ENCODE measurements at regions not wholly inside any gene's neighbourhood (a gene's known extent, or its start where the extent isn't known, plus 50 kb on each side); places are given as distances from the start of the nearest gene placed in this dataset.

DNA sequence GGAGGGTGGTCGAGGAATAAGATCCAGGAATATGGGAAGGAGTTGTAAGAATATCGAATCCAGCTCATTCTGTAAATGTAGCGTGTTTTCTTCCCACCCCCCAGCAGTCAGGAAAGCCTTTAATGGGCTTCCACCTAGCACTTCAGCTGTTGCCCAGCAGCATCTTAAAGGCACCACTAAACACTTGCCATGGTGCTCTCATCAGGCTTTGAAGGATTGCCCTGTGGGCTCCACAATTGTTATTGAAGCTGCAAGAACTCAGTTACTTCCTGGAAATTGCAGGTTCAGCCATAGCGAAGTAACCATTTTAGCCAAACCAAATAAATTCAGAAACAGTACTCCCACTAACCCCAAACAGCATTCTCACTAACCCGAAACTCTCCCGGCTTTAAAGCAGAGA, 511.2 kb downstream of the PLPP3 start:
- peaks cover 0 to 3% (median 0%) of the 10 kb centered on the region in 4 donors for H3K4me1 ChIP-seq
- no peaks in the 10 kb centered on the region for H3K27me3 ChIP-seq
- no peak for TF ChIP-seq POLR2A (IDR thresholded peaks at IDR 0.05)
- TF ChIP-seq POLR2AphosphoS5 (IDR thresholded peaks at IDR 0.05), result no peak
- TF ChIP-seq, protein P1, sequence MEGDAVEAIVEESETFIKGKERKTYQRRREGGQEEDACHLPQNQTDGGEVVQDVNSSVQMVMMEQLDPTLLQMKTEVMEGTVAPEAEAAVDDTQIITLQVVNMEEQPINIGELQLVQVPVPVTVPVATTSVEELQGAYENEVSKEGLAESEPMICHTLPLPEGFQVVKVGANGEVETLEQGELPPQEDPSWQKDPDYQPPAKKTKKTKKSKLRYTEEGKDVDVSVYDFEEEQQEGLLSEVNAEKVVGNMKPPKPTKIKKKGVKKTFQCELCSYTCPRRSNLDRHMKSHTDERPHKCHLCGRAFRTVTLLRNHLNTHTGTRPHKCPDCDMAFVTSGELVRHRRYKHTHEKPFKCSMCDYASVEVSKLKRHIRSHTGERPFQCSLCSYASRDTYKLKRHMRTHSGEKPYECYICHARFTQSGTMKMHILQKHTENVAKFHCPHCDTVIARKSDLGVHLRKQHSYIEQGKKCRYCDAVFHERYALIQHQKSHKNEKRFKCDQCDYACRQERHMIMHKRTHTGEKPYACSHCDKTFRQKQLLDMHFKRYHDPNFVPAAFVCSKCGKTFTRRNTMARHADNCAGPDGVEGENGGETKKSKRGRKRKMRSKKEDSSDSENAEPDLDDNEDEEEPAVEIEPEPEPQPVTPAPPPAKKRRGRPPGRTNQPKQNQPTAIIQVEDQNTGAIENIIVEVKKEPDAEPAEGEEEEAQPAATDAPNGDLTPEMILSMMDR (IDR thresholded peaks at IDR 0.05), result no peak
- TF ChIP-seq EP300 (IDR thresholded peaks at IDR 0.05; ENCODE audit: low read depth), result no peak
- in situ Hi-C loops (cut with MboI; ENCODE audit: low pct_ligation_motif_present in 1 of 4, low pct_unique_long_range_greater_than_20kb in 1 of 4, low sequenced_read_pairs in 3 of 4) (loop anchor here in 1 of 4 donors (25.0 kb wide), 1 partner anchor 519 kb away; the partner anchor contains the start of gene PLPP3), intact Hi-C loops (cut with DNase I; ENCODE audit: low total_unique reads) (no loop called here)
- WGBS, 2 donors (ENCODE audit: low coverage in 1 of 2), result 84 to 89% methylated on average over 6 of the region's 6 CpGs
- no peak overlapping the region for H3K4me3 ChIP-seq
- no peaks in the 10 kb centered on the region for H3K36me3 ChIP-seq
- H3K27ac ChIP-seq, result no peak overlapping the region
- no peaks in the 10 kb centered on the region for H3K9me3 ChIP-seq
- DNase-seq, result no peak

DNA sequence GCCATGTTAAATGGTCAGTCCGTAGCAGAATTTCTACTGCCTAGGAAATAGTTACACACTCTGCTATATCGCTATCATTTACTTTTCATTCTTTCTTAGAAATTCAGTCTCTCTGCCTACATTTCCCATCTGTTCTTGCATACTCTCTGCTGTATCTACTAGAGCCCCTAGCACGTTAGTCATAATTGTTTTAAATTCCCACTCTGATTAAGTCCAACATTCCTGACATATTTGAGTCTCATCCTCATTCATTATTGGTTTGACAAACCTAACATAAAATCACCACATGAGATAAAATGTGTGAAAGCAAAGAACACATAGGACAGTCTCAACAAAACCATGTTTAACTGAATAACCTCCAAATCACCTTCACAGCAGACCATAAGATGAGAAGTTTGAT, 513.6 kb downstream of the PLPP3 start:
- Histone ChIP-seq H3K4me3 (no peak overlapping the region), H3K4me1 (no peaks in the 10 kb centered on the region), H3K9me3 (no peaks in the 10 kb centered on the region), H3K27me3 (no peaks in the 10 kb centered on the region), H3K27ac (no peak overlapping the region), H3K36me3 (no peaks in the 10 kb centered on the region)
- DNase-seq, result no peak
- in situ Hi-C loops (cut with MboI; ENCODE audit: low pct_ligation_motif_present in 1 of 4, low pct_unique_long_range_greater_than_20kb in 1 of 4, low sequenced_read_pairs in 3 of 4), result loop anchor here in 1 of 4 donors (25.0 kb wide), 1 partner anchor 522 kb away; the partner anchor contains the start of gene PLPP3
- TF ChIP-seq POLR2AphosphoS5 (IDR thresholded peaks at IDR 0.05), result no peak
- TF ChIP-seq EP300 (IDR thresholded peaks at IDR 0.05; ENCODE audit: low read depth), result no peak
- no peak for TF ChIP-seq POLR2A (IDR thresholded peaks at IDR 0.05)
- TF ChIP-seq, protein P1 (IDR thresholded peaks at IDR 0.05), result no peak
- 58 to 64% methylated on average over 2 to 3 of the region's 3 CpGs for WGBS, 2 donors (ENCODE audit: low coverage in 1 of 2)
- intact Hi-C loops (cut with DNase I; ENCODE audit: low total_unique reads), result loop anchor here (1.0 kb wide), 1 partner anchor 36 kb away; no protein-coding TSS in a partner anchor

DNA sequence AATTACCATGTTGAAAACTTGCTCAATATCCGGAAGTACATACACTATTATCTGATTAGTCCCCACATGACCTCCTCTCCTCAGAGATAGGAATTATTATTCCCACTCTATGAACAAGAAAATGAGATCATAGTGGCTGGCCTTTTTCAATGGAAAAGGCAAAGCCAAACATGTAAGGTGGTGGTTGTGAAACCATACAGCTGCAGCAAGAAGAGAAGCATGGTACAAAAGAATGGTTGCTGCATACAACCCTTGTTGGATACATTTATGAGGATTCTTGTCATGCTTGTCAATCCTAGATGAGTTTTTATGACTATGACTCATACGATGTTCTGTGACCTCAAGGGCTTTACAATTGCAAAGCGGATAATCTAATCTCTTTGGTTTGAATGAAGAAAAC, 514.7 kb downstream of the PLPP3 start:
- no peak for DNase-seq
- in situ Hi-C loops (cut with MboI; ENCODE audit: low pct_ligation_motif_present in 1 of 4, low pct_unique_long_range_greater_than_20kb in 1 of 4, low sequenced_read_pairs in 3 of 4), result loop anchor here in 1 of 4 donors (25.0 kb wide), 1 partner anchor 523 kb away; the partner anchor contains the start of gene PLPP3
- no peak overlapping the region for H3K27ac ChIP-seq
- H3K36me3 ChIP-seq, result no peaks in the 10 kb centered on the region
- H3K4me1 ChIP-seq, result no peaks in the 10 kb centered on the region
- no peak for TF ChIP-seq EP300 (IDR thresholded peaks at IDR 0.05; ENCODE audit: low read depth)
- no peak for TF ChIP-seq POLR2A (IDR thresholded peaks at IDR 0.05)
- TF ChIP-seq, protein P1 (IDR thresholded peaks at IDR 0.05), result no peak
- no peak for TF ChIP-seq POLR2AphosphoS5 (IDR thresholded peaks at IDR 0.05)
- no peak overlapping the region for H3K4me3 ChIP-seq
- 57 to 70% methylated on average over 2 to 3 of the region's 3 CpGs for WGBS, 2 donors (ENCODE audit: low coverage in 1 of 2)
- no peaks in the 10 kb centered on the region for H3K9me3 ChIP-seq
- H3K27me3 ChIP-seq, result no peaks in the 10 kb centered on the region
- intact Hi-C loops (cut with DNase I; ENCODE audit: low total_unique reads), result no loop called here

DNA sequence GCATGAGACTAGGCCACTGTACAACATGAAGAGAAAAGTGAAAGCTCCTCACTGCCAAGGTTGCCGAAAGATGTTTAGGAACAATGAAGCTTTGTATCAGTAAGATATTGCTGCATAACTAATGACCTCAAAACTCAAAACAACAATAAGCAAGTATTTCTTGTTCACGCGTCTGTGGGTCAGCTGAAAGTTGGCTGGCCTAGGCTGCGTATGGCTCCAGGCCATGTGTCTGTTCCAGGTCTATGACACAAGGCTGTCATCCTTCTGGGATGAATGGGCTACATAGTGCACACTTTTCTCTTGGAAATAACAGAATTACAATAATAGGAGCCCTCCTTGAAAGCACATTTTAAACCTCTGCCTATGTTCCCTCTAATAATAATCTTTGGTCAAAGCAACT, 515.9 kb downstream of the PLPP3 start:
- intact Hi-C loops (cut with DNase I; ENCODE audit: low total_unique reads) (no loop called here), in situ Hi-C loops (cut with MboI; ENCODE audit: low pct_ligation_motif_present in 1 of 4, low pct_unique_long_range_greater_than_20kb in 1 of 4, low sequenced_read_pairs in 3 of 4) (loop anchor here in 1 of 4 donors (25.0 kb wide), 1 partner anchor 524 kb away; the partner anchor contains the start of gene PLPP3)
- H3K36me3 ChIP-seq, result no peaks in the 10 kb centered on the region
- no peak overlapping the region for H3K27ac ChIP-seq
- 88% methylated on average over 4 of the region's 4 CpGs; no CpG with 5 or more reads in 1 of the 2 donors for WGBS, 2 donors (ENCODE audit: low coverage in 1 of 2)
- DNase-seq, result no peak
- TF ChIP-seq EP300 (IDR thresholded peaks at IDR 0.05; ENCODE audit: low read depth) (no peak), POLR2AphosphoS5 (IDR thresholded peaks at IDR 0.05) (no peak), POLR2A (IDR thresholded peaks at IDR 0.05) (no peak)
- TF ChIP-seq, protein P1 (IDR thresholded peaks at IDR 0.05), result no peak
- no peak overlapping the region for H3K4me3 ChIP-seq
- no peaks in the 10 kb centered on the region for H3K27me3 ChIP-seq
- no peaks in the 10 kb centered on the region for H3K4me1 ChIP-seq
- no peaks in the 10 kb centered on the region for H3K9me3 ChIP-seq
